Hematopoietic multipotent progenitor cell treated with erythropoietin and hydrocortisone succinate and interleukin-3 and kit ligand, for 17 days (in vitro differentiated cells): ENCODE measurements at regions not wholly inside any gene's neighbourhood (a gene's known extent, or its start where the extent isn't known, plus 50 kb on each side); places are given as distances from the start of the nearest gene placed in this dataset.
"Not testable (repeated sequence)": the region's sequence is repeated elsewhere in the genome, so short reads cannot be mapped to it uniquely, and the experiment has no call there.

Experiments
- DNase-seq: peaks from one replicate; pipeline ENCODE4 v3.0.0-alpha.2; 2015; ENCODE audit warnings: low spot score

- no peak for DNase-seq
Measured at GRCh38 chr18:3328532-3328931, 66.6 kb downstream of the MYL12B start.

- no peak for DNase-seq
Measured at GRCh38 chr18:3329471-3329870, 67.5 kb downstream of the MYL12B start.

GRCh38 chr18:3329872-3330271 is 67.9 kb downstream of the MYL12B start:
- DNase-seq = no peak

GRCh38 chr18:3330622-3331021 is 68.7 kb downstream of the MYL12B start:
- DNase-seq = no peak

- no peak for DNase-seq
Measured at GRCh38 chr18:3332376-3332775, 70.4 kb downstream of the MYL12B start.

- DNase-seq = no peak
Measured at GRCh38 chr18:3333056-3333720, 71.3 kb downstream of the MYL12B start.

GRCh38 chr18:3333721-3334386 is 71.9 kb downstream of the MYL12B start:
- no peak for DNase-seq

GRCh38 chr18:3340015-3340681 is 78.2 kb downstream of the MYL12B start:
- no peak for DNase-seq

- no peak for DNase-seq
Measured at GRCh38 chr18:3340682-3341097, 78.8 kb downstream of the MYL12B start.

GRCh38 chr18:3342628-3343027 is 80.7 kb downstream of the MYL12B start:
- no peak for DNase-seq

GRCh38 chr18:3345452-3345851 is 83.5 kb downstream of the MYL12B start:
- DNase-seq = no peak

GRCh38 chr18:3345885-3346284 is 84.0 kb downstream of the MYL12B start:
- DNase-seq = no peak

GRCh38 chr18:3346487-3346886 is 84.6 kb downstream of the MYL12B start:
- DNase-seq = no peak

- no peak for DNase-seq
Measured at GRCh38 chr18:3347286-3347803, 85.4 kb downstream of the MYL12B start.

- DNase-seq = no peak
Measured at GRCh38 chr18:3348176-3348575, 86.2 kb downstream of the MYL12B start.

GRCh38 chr18:3349046-3349841 is 87.3 kb downstream of the MYL12B start:
- DNase-seq = not testable (repeated sequence)

- no peak for DNase-seq
Measured at GRCh38 chr18:3350021-3350420, 88.1 kb downstream of the MYL12B start.

GRCh38 chr18:3350566-3351527 is 88.9 kb downstream of the MYL12B start:
- DNase-seq = no peak

- no peak for DNase-seq
Measured at GRCh38 chr18:3354506-3354905, 92.6 kb downstream of the MYL12B start.

GRCh38 chr18:3356614-3357013 is 93.4 kb upstream of the TGIF1 start:
- no peak for DNase-seq

- no peak for DNase-seq
Measured at GRCh38 chr18:3357516-3357915, 92.5 kb upstream of the TGIF1 start.
